Lower lobe of right lung (tissue), 2 donors: ENCODE measurements at regions not wholly inside any gene's neighbourhood (a gene's known extent, or its start where the extent isn't known, plus 50 kb on each side); places are given as distances from the start of the nearest gene placed in this dataset.

Source experiments
- ATAC-seq, 2 donors: fragments of 200-7000 bp; cut with Tn5 transposase; one replicate each; pipeline ENCODE4 v1.9.1; 2020 to 2022; ENCODE audit warnings: mild to moderate bottlenecking in 2 of 2, moderate library complexity in 2 of 2
- DNase-seq: peaks from one replicate; pipeline ENCODE4 v3.0.0-alpha.2; 2020
- H3K27ac ChIP-seq: fragments of 200-600 bp; one replicate; pipeline ENCODE4 v1.8.0; 2022
- H3K27me3 ChIP-seq: fragments of 200-600 bp; one replicate; pipeline ENCODE4 v1.8.0; 2022; ENCODE audit warnings: low read depth
- H3K36me3 ChIP-seq: fragments of 200-600 bp; one replicate; pipeline ENCODE4 v1.8.0; 2022; ENCODE audit warnings: mild to moderate bottlenecking
- H3K4me1 ChIP-seq: fragments of 200-600 bp; one replicate; pipeline ENCODE4 v1.8.0; 2022
- H3K4me3 ChIP-seq: fragments of 200-600 bp; one replicate; pipeline ENCODE4 v1.8.0; 2022; ENCODE audit warnings: mild to moderate bottlenecking
- H3K9me3 ChIP-seq: fragments of 200-600 bp; one replicate; pipeline ENCODE4 v1.8.0; 2022
- CTCF ChIP-seq: fragments of 200-600 bp; IDR thresholded peaks from one replicate; pipeline ENCODE4 v1.8.0; 2022; ENCODE audit warnings: antibody characterized with exemption, mild to moderate bottlenecking
- intact Hi-C: fragments of 100-400 bp; cut with DNase I; formaldehyde crosslinking; loops from one replicate; pipeline ENCODE4 v1.11.0; 2022
- donor health status: DM: no; HTN: yes; CAD: no; lungs with severe emphysema.

- intact Hi-C loops, result no loop called here
- H3K36me3 ChIP-seq, result no peaks in the 10 kb centered on the region
- no peak overlapping the region for H3K27ac ChIP-seq
- H3K4me1 ChIP-seq, result no peaks in the 10 kb centered on the region
- H3K9me3 ChIP-seq, result no peaks in the 10 kb centered on the region
- no peaks in the 10 kb centered on the region for H3K27me3 ChIP-seq
- TF ChIP-seq CTCF, result no peak
- DNase-seq (no peak), ATAC-seq (no peak)
- H3K4me3 ChIP-seq, result no peak overlapping the region
These were observed 62.3 kb upstream of the HMHB1 start for GRCh38 chr5:143749581-143750205.

GRCh38 chr5:143748516-143748915, 63.4 kb upstream of the HMHB1 start:
- TF ChIP-seq CTCF, result no peak

GRCh38 chr5:143742951-143743350, 69.0 kb upstream of the HMHB1 start:
- no peak for TF ChIP-seq CTCF
- no peak overlapping the region for H3K4me3 ChIP-seq
- no peaks in the 10 kb centered on the region for H3K9me3 ChIP-seq
- intact Hi-C loops, result no loop called here
- peaks cover 4% of the 10 kb centered on the region for H3K4me1 ChIP-seq
- no peak overlapping the region for H3K27ac ChIP-seq
- ATAC-seq, result no peak
- no peak for DNase-seq
- no peaks in the 10 kb centered on the region for H3K36me3 ChIP-seq
- H3K27me3 ChIP-seq, result no peaks in the 10 kb centered on the region

More at GRCh38 chr5:143748516-143748915, 63.4 kb upstream of the HMHB1 start:
- Histone ChIP-seq H3K9me3 (no peaks in the 10 kb centered on the region), H3K4me3 (no peak overlapping the region), H3K4me1 (no peaks in the 10 kb centered on the region), H3K27me3 (no peaks in the 10 kb centered on the region), H3K36me3 (no peaks in the 10 kb centered on the region), H3K27ac (no peak overlapping the region)
- no peak for DNase-seq
- no peak for ATAC-seq
- intact Hi-C loops, result no loop called here

- ATAC-seq, result no peak
- DNase-seq, result no peak
- Histone ChIP-seq H3K36me3 (no peaks in the 10 kb centered on the region), H3K27me3 (no peaks in the 10 kb centered on the region), H3K4me1 (peaks cover 4% of the 10 kb centered on the region), H3K9me3 (no peaks in the 10 kb centered on the region), H3K27ac (no peak overlapping the region), H3K4me3 (no peak overlapping the region)
- no peak for TF ChIP-seq CTCF
- intact Hi-C loops, result no loop called here
These were observed 70.5 kb upstream of the HMHB1 start for GRCh38 chr5:143741421-143741820.

- intact Hi-C loops, result no loop called here
- ATAC-seq, result no peak
- H3K4me1 ChIP-seq, result peaks cover 4% of the 10 kb centered on the region
- no peaks in the 10 kb centered on the region for H3K36me3 ChIP-seq
- no peak for TF ChIP-seq CTCF
- no peaks in the 10 kb centered on the region for H3K9me3 ChIP-seq
- DNase-seq, result no peak
- no peak overlapping the region for H3K27ac ChIP-seq
- H3K27me3 ChIP-seq, result no peaks in the 10 kb centered on the region
- H3K4me3 ChIP-seq, result no peak overlapping the region
These were observed 71.0 kb upstream of the HMHB1 start for GRCh38 chr5:143740956-143741355.
